ENCODE measurements at regions not wholly inside any gene's neighbourhood (a gene's known extent, or its start where the extent isn't known, plus 50 kb on each side); places are given as distances from the start of the nearest gene placed in this dataset.

DNA sequence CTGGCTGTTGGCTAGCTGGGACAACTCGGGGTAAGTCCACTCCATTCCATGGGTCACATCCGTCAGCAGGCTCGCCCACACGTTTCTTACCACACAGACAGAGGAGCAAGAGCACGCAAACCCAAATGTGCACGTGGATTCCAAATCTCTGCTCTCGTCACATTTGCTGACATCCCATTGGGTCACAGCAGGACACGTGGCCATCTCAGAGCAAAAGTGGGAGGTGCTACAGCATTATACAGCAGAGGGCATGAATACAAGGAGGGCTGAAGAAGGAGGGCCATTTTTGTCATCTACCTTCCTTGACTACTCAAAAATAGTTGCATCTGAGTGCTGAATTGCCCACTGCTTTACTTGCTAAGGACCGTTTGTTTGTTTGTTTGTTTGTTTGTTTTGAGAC, 84.7 kb downstream of the RBBP6 start:
- no peak for TF ChIP-seq POLR2A (IDR thresholded peaks at IDR 0.05)
- TF ChIP-seq, protein P1, sequence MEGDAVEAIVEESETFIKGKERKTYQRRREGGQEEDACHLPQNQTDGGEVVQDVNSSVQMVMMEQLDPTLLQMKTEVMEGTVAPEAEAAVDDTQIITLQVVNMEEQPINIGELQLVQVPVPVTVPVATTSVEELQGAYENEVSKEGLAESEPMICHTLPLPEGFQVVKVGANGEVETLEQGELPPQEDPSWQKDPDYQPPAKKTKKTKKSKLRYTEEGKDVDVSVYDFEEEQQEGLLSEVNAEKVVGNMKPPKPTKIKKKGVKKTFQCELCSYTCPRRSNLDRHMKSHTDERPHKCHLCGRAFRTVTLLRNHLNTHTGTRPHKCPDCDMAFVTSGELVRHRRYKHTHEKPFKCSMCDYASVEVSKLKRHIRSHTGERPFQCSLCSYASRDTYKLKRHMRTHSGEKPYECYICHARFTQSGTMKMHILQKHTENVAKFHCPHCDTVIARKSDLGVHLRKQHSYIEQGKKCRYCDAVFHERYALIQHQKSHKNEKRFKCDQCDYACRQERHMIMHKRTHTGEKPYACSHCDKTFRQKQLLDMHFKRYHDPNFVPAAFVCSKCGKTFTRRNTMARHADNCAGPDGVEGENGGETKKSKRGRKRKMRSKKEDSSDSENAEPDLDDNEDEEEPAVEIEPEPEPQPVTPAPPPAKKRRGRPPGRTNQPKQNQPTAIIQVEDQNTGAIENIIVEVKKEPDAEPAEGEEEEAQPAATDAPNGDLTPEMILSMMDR (IDR thresholded peaks at IDR 0.05) = no peak
- H3K4me3 ChIP-seq (ENCODE audit: low read depth, poor library complexity, severe bottlenecking) = no peak overlapping the region
- intact Hi-C loops (cut with DNase I; ENCODE audit: low total_unique reads) = no loop called here
- no peak for DNase-seq (ENCODE audit: low spot score in 2 of 2)
- 87% methylated on average over 9 of the region's 9 CpGs for WGBS, 2 donors

DNA sequence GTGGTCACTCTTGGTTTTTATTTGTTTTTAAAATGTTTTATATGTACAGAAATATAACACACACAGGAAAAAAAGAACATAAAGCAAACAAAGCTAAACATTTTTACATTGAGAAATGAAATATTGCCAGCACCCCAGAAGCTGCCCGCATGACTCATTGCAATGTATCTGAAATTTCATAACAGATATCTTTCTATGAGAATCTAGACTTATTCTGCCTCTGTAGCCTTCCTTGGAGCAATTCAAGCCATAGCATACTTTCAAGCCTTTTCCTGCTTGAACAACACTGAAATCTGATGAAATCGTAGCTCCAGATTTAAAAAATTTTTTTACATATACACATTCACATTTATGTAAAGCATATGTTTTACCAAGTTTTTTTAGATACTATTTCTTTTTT, 86.9 kb downstream of the RBBP6 start:
- no peak overlapping the region for H3K4me3 ChIP-seq (ENCODE audit: low read depth, poor library complexity, severe bottlenecking)
- TF ChIP-seq POLR2A (IDR thresholded peaks at IDR 0.05) = no peak
- TF ChIP-seq, protein P1 (IDR thresholded peaks at IDR 0.05) = no peak
- intact Hi-C loops (cut with DNase I; ENCODE audit: low total_unique reads) = no loop called here
- DNase-seq (ENCODE audit: low spot score in 2 of 2) = no peak
- 47 to 57% methylated on average over 2 of the region's 2 CpGs for WGBS, 2 donors

DNA sequence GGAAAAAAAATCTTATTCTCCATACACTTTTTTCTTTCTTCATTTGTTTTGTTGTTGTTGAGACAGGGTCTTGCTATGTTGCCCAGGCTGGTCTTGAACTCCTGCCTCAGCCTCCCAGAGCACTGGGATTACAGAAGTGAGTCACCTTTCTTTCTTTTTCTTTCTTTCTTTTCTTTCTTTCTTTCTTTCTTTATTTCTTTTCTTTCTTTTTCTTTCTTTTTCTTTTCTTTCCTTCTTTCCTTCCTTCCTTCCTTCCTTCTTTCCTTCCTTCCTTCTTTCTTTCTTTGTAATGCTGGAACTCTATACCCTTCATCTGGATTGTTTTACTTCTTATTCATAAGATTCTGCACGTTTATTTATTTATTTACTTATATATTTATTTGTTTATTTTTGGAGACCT, 94.5 kb upstream of the TNRC6A start:
- 26 to 50% methylated on average over 1 of the region's 1 CpG for WGBS, 2 donors
- TF ChIP-seq, protein P1 (IDR thresholded peaks at IDR 0.05) = no peak
- TF ChIP-seq POLR2A (IDR thresholded peaks at IDR 0.05) = no peak
- intact Hi-C loops (cut with DNase I; ENCODE audit: low total_unique reads) = no loop called here
- DNase-seq (ENCODE audit: low spot score in 2 of 2) = no peak
- H3K4me3 ChIP-seq (ENCODE audit: low read depth, poor library complexity, severe bottlenecking) = no peak overlapping the region

DNA sequence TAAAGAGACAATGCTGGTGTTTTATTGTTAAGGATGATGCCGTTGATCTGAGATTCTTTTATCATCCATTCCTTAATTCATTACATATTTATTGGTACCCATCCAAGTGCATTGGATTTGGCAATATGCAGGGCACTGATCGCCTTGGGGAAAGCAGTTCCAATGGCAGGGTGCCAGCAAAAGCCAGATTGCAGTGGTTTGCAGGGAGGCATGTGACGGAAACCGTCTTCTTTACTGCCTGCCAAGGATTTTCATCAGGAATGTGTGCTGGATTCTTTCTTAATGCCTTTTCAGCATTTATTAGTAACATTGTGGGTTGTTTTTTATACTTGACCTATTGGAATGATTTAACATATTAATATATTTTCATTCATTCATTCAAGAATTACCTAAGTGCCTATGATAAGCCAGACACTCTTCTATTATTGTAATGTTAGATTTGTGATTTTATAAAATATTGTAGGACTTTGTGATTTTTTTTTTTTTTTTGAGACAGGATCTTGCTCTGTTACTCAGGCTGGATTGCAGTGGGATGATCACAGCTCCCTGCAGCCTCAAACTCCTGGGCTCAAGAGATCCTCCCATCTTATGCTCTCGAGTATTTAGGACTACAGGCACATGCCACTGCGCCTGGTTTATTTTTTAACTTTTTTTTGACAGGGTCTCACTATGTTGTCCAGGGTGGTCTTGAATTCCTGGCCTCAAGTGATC, 93.4 kb upstream of the TNRC6A start:
- intact Hi-C loops (cut with DNase I; ENCODE audit: low total_unique reads) = no loop called here
- DNase-seq (ENCODE audit: low spot score in 2 of 2) = peak; percentile 79 to 95
- no peak for TF ChIP-seq POLR2A (IDR thresholded peaks at IDR 0.05)
- TF ChIP-seq, protein P1 (IDR thresholded peaks at IDR 0.05) = no peak
- no peak overlapping the region for H3K4me3 ChIP-seq (ENCODE audit: low read depth, poor library complexity, severe bottlenecking)
- WGBS, 2 donors = 18 to 21% methylated on average over 6 of the region's 6 CpGs

DNA sequence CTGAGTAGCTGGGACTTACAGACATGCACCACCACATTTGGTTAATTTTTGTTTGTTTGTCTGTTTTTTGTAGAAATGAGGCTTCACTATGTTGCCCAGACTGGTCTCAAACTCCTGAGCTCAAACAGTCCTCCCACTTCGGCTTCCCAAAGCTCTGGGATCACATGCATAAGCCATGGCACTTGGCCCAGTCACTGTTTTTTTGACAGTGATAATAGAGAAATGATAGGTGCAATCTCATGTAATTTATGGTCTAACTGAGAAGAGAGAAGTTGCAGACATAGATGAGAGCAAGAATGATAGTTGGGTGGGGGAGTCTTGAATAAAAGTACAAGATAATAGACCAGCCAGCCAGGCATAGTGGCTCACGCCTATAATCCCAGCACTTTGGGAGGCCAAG, 89.7 kb upstream of the TNRC6A start:
- TF ChIP-seq, protein P1 (IDR thresholded peaks at IDR 0.05) = no peak
- no peak for TF ChIP-seq POLR2A (IDR thresholded peaks at IDR 0.05)
- intact Hi-C loops (cut with DNase I; ENCODE audit: low total_unique reads) = no loop called here
- H3K4me3 ChIP-seq (ENCODE audit: low read depth, poor library complexity, severe bottlenecking) = no peak overlapping the region
- 63 to 70% methylated on average over 2 of the region's 2 CpGs for WGBS, 2 donors
- no peak for DNase-seq (ENCODE audit: low spot score in 2 of 2)

- H3K4me3 ChIP-seq (ENCODE audit: low read depth, poor library complexity, severe bottlenecking) = no peak overlapping the region
- no peak for TF ChIP-seq POLR2A (IDR thresholded peaks at IDR 0.05)
- TF ChIP-seq, protein P1 (IDR thresholded peaks at IDR 0.05) = no peak
- intact Hi-C loops (cut with DNase I; ENCODE audit: low total_unique reads) = no loop called here
- 89 to 93% methylated on average over 8 of the region's 8 CpGs for WGBS, 2 donors
- DNase-seq (ENCODE audit: low spot score in 2 of 2) = peak in 1 of 2 donors; percentile 69
Observed at GRCh38 chr16:24643489-24643888, 86.0 kb upstream of the TNRC6A start.

All from lower leg skin (tissue), 4 donors.